ENCODE measurements at regions not wholly inside any gene's neighbourhood (a gene's known extent, or its start where the extent isn't known, plus 50 kb on each side); places are given as distances from the start of the nearest gene placed in this dataset.

DNA sequence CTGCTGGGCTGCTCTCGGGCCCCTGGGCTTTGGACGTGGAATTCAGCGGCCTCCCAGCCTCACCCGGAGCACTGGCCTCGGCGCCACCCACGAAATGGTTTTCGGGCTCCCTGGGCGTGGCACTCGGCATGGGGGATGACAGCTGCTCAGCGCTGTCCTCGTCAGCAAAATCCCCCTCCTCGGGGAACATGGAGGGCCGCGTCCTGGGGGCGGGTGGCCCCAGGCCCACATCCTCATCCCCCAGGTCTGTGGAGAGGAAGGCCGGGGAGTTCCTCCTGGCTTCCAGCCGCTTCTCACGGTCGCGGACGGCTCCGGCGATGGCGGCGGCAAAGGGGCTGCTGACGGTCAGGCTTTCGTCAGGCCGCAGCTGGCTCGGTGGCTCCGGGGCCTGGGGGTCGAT is 88.4 kb downstream of the CTTN start:
- no peak for DNase-seq (ENCODE audit: low read depth)

DNA sequence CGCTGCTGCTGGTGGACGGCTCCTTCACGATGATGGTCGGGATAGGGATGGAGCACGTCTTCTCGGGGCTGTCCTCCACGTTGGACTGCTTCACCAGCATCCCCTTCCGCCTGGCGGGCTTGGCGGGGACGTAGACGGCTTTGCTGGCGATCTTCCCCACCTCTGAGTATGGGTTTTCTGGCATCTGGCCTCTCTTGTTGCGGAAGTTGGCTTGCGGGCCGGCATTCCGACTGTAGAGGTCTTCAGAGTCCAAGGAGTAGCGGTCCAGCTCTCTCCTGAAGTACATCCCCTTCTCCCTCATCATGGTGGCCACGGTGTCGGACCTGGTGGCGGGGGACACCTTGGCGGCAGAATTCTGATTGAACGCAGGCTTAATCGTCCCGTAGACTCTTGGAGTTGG is 88.8 kb downstream of the CTTN start:
- no peak for DNase-seq (ENCODE audit: low read depth)

- no peak for DNase-seq (ENCODE audit: low read depth)
Observed at GRCh38 chr11:70487756-70488155, 89.4 kb downstream of the CTTN start.

GRCh38 chr11:70488171-70488703 is 89.9 kb downstream of the CTTN start:
- DNase-seq (ENCODE audit: low read depth): no peak

DNA sequence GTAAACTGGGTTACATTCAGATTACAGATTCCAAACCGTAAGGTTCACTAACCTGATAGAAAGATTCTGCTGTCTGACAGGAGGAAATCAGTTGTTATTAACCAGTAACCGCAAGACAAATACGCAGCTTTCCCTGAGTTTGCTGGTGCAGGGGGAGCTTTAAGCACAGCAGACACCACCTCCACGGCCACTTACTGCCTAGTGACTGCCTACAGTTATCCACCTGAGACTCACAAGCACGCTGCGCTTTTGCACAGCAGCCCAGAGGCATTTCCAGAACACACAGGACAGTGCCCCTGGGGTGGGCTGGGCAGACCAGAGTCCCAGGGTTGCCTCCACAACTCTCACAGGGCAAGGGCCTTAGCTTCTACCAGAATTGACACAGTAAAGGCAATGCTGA is 90.9 kb downstream of the CTTN start:
- DNase-seq (ENCODE audit: low read depth): no peak

GRCh38 chr11:70490208-70490607 is 91.9 kb downstream of the CTTN start:
- DNase-seq (ENCODE audit: low read depth): no peak

GRCh38 chr11:70490723-70491558 is 92.6 kb downstream of the CTTN start:
- DNase-seq (ENCODE audit: low read depth): no peak

DNA sequence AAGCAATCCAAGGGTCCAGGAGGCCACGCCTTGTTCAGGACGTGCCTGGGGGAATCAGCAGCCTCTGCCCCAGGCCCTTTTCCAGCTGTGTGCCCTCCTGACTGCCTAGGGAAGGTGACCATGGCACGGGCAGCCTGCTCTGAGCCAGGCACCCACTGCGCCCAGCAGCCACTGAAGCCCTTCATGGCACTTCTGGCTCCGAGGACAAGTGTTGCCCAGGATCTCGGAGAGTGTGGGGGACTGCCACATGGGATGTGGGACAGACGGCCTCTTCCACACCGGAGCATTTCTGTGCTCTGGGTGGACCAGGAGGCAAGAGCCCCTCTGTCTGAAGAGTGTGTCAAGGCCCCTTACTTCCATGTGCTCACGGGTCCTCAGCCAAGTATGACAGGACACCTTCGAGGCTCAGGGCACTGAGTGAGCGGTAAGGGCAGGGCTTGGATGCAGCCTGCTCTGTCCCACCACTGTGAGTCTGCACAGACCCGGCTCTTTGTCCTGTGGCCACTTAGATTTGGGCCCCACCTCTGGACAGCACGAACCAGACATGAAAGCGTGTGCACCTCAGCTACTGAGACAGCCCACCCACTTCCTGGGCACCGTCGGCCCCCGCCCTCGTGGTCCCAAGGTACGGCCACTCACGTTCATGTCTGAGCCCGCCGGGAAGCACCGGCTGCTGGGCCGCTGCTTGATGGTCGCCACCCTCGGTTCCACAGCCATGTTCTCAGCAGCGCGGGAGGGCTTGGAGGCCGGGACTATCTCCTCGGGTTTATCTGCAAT is 93.6 kb downstream of the CTTN start:
- DNase-seq (ENCODE audit: low read depth): no peak

DNA sequence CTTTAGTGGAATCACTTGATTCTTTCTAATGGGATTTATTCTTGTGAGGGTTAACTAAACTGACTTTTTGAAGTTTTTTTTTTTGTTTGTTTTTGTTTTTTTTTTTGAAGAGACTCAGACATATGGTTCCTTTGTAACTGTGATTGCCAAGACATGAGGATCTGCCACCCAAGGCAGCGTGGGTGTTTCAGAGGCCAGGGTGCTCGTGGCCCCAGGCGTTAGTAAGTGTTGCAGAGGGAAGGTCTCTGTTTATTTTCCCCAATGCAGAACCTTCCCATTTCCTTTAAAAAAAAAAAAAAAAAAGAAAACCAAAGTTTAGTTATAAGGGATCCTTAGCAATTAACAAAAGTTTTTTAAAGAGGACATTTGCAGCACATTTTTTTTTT is 94.8 kb downstream of the CTTN start:
- DNase-seq (ENCODE audit: low read depth): no peak

DNA sequence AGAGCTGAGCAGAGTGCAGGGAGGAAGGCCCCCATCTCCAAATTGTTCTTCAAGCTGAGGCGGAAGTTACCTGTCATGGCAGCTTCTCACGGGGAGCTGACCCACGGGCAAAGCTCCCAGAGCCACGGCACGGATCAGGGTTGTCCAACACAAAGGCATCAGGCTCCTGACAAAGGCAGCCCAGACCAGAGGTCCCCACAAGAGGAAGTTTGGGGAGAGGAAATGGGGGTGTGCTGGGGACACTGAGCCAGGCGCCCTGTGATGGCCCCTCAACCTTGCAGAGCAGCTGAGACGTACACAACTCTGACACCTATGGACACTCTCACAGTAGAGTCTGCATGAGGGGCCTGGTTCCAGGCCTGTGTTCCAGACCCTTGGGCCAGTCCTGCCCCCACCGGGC is 95.6 kb downstream of the CTTN start:
- no peak for DNase-seq (ENCODE audit: low read depth)

- DNase-seq (ENCODE audit: low read depth): no peak
Observed at GRCh38 chr11:70494559-70495350, 96.4 kb downstream of the CTTN start.

DNA sequence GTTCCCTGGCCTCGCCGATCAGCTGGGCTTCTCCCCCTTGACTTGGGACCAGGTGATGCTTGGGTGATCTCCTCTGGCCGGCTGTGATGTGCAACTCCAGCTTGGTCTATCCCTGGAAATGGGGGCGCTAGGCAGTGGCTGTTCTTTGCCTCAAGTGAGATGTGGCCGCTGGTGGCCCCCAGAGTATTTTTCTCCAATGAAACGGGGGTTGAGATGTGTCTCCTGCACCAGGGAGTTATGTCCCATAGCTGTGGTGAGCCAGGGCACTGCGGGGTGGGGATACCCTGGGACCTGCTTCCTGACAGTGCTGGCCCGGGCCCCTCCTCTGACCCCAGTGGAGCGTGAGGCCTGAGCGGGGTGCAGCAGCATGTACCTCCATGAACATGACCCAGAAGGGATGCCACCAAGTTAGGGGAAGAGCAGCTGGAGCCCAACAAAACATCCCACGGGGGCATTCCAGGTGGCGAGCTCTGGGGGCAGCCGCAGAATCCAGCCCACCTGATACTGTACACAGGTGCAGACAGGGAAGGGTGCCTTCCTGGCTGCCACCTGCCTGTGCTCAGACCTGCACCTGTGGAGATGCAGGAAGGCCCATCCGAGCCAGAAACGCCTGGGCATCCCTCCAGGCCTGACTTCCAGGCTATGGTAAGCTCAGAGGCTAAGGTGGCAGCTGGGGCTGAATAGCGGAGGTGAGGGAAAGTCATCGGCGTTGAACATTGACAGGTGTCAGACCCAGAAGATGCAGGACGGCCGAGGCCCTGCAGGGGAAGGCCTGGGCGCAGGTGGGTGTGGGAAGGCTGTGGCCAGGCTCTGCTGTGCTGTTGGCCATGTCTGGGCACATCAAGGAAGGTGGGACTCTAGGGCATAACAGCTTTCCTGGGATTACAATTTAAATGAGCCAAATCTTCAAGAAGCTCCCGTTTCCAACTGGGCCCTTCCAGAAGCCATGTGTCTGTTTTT is 97.3 kb downstream of the CTTN start:
- DNase-seq (ENCODE audit: low read depth): no peak

GRCh38 chr11:70496591-70497535 is 98.5 kb downstream of the CTTN start:
- DNase-seq (ENCODE audit: low read depth): no peak

DNA sequence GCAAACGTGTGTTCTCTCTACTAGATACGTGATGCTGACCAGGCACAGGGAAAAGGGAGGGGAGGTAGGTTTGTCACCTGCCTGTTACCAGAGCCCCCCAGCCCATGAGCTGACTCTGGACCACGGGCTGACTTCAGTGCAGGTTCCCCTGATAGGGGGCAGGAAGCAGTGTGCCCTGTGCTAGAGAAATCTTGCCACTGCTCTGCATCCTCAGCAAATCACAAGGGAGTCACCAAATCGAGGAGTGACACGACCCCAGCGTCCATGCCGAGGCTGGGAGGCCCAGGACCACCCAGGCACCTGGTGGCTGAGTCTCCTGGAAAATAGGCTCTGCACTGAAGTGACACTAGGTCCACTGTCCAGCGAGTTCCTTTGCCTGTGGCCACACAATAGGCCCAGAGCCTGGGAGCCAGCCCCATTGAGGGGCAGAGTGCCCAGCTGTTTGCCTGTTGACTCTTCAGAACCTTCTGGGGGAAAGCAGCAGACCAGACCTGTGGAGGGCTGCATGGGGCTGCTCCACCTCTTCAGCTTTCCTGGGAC is 99.3 kb downstream of the CTTN start:
- DNase-seq (ENCODE audit: low read depth): no peak

- no peak for DNase-seq (ENCODE audit: low read depth)
Observed at GRCh38 chr11:70498171-70498571, 99.8 kb downstream of the CTTN start.

GRCh38 chr11:70498976-70499801 is 100.9 kb downstream of the CTTN start:
- no peak for DNase-seq (ENCODE audit: low read depth)

GRCh38 chr11:70500076-70500847 is 101.9 kb downstream of the CTTN start:
- no peak for DNase-seq (ENCODE audit: low read depth)
